ENCODE measurements at regions not wholly inside any gene's neighbourhood (a gene's known extent, or its start where the extent isn't known, plus 50 kb on each side); places are given as distances from the start of the nearest gene placed in this dataset.

- no peak for DNase-seq
Measured at GRCh38 chrX:22325096-22325495, 52.4 kb downstream of the CBLL2 start.

- DNase-seq = no peak
Measured at GRCh38 chrX:22329783-22330182, 57.1 kb downstream of the CBLL2 start.

GRCh38 chrX:22338740-22339139, 66.0 kb downstream of the CBLL2 start:
- DNase-seq = no peak

GRCh38 chrX:22339459-22339858, 66.7 kb downstream of the CBLL2 start:
- no peak for DNase-seq

- DNase-seq = no peak
Measured at GRCh38 chrX:22340022-22340616, 67.4 kb downstream of the CBLL2 start.

- no peak for DNase-seq
Measured at GRCh38 chrX:22343192-22343591, 70.5 kb downstream of the CBLL2 start.

GRCh38 chrX:22345884-22346283, 73.2 kb downstream of the CBLL2 start:
- DNase-seq = peak; percentile 24

- no peak for DNase-seq
Measured at GRCh38 chrX:22347491-22347890, 74.8 kb downstream of the CBLL2 start.

GRCh38 chrX:22349116-22349515, 76.4 kb downstream of the CBLL2 start:
- DNase-seq = no peak

GRCh38 chrX:22351076-22351475, 78.4 kb downstream of the CBLL2 start:
- no peak for DNase-seq

GRCh38 chrX:22351966-22352365, 79.3 kb downstream of the CBLL2 start:
- no peak for DNase-seq

GRCh38 chrX:22357621-22358020, 84.9 kb downstream of the CBLL2 start:
- DNase-seq = no peak

GRCh38 chrX:22360129-22360528, 87.4 kb downstream of the CBLL2 start:
- DNase-seq = no peak

- DNase-seq = peak; percentile 62
Measured at GRCh38 chrX:22365460-22365859, 92.7 kb downstream of the CBLL2 start.

GRCh38 chrX:22366166-22366702, 93.5 kb downstream of the CBLL2 start:
- peak; percentile 16 for DNase-seq

GRCh38 chrX:22366906-22367305, 94.2 kb downstream of the CBLL2 start:
- no peak for DNase-seq

- no peak for DNase-seq
Measured at GRCh38 chrX:22373094-22373493, 100.4 kb downstream of the CBLL2 start.

- DNase-seq = no peak
Measured at GRCh38 chrX:22373766-22374165, 101.1 kb downstream of the CBLL2 start.

GRCh38 chrX:22376369-22376768, 103.7 kb downstream of the CBLL2 start:
- no peak for DNase-seq

GRCh38 chrX:22378296-22378695, 105.6 kb downstream of the CBLL2 start:
- no peak for DNase-seq

- no peak for DNase-seq
Measured at GRCh38 chrX:22383988-22384387, 111.3 kb downstream of the CBLL2 start.

GRCh38 chrX:22389556-22390179, 117.0 kb downstream of the CBLL2 start:
- peak; percentile 49 for DNase-seq

GRCh38 chrX:22392133-22392948, 119.6 kb downstream of the CBLL2 start:
- no peak for DNase-seq

GRCh38 chrX:22395372-22395771, 122.7 kb downstream of the CBLL2 start:
- peak; percentile 56 for DNase-seq

All from NCI-H226 (cell line).